AG08396 (cell line): ENCODE measurements at regions not wholly inside any gene's neighbourhood (a gene's known extent, or its start where the extent isn't known, plus 50 kb on each side); places are given as distances from the start of the nearest gene placed in this dataset.

Experiments
- DNase-seq: peaks from one replicate; pipeline ENCODE4 v3.0.0; 2012; ENCODE audit warnings: low spot score, mixed read lengths

GRCh38 chr6:154561750-154562149, 51.3 kb upstream of the CNKSR3 start:
- DNase-seq, result no peak

GRCh38 chr6:154565331-154565730, 54.8 kb upstream of the CNKSR3 start:
- no peak for DNase-seq

- DNase-seq, result no peak
Measured at GRCh38 chr6:154566866-154567265, 56.4 kb upstream of the CNKSR3 start.

GRCh38 chr6:154567695-154568220, 57.3 kb upstream of the CNKSR3 start:
- no peak for DNase-seq

- DNase-seq, result no peak
Measured at GRCh38 chr6:154569156-154569862, 58.8 kb upstream of the CNKSR3 start.

- DNase-seq, result no peak
Measured at GRCh38 chr6:154570505-154570904, 60.0 kb upstream of the CNKSR3 start.

- no peak for DNase-seq
Measured at GRCh38 chr6:154572556-154572955, 62.1 kb upstream of the CNKSR3 start.

GRCh38 chr6:154578004-154578559, 67.6 kb upstream of the CNKSR3 start:
- no peak for DNase-seq

GRCh38 chr6:154579046-154579445, 68.6 kb upstream of the CNKSR3 start:
- DNase-seq, result no peak

GRCh38 chr6:154579485-154579884, 69.0 kb upstream of the CNKSR3 start:
- DNase-seq, result no peak

GRCh38 chr6:154580397-154581135, 70.1 kb upstream of the CNKSR3 start:
- DNase-seq, result no peak

GRCh38 chr6:154582696-154583095, 72.2 kb upstream of the CNKSR3 start:
- DNase-seq, result no peak

- DNase-seq, result no peak
Measured at GRCh38 chr6:154583546-154584188, 73.2 kb upstream of the CNKSR3 start.

GRCh38 chr6:154590756-154591155, 80.3 kb upstream of the CNKSR3 start:
- no peak for DNase-seq

- no peak for DNase-seq
Measured at GRCh38 chr6:154591234-154591633, 80.7 kb upstream of the CNKSR3 start.

GRCh38 chr6:154592199-154592860, 81.8 kb upstream of the CNKSR3 start:
- no peak for DNase-seq

- no peak for DNase-seq
Measured at GRCh38 chr6:154593122-154593521, 82.6 kb upstream of the CNKSR3 start.

- DNase-seq, result no peak
Measured at GRCh38 chr6:154594496-154595198, 84.2 kb upstream of the CNKSR3 start.

GRCh38 chr6:154595538-154595937, 85.1 kb upstream of the CNKSR3 start:
- DNase-seq, result no peak

GRCh38 chr6:154596009-154596408, 85.5 kb upstream of the CNKSR3 start:
- no peak for DNase-seq

- DNase-seq, result no peak
Measured at GRCh38 chr6:154596701-154597100, 86.2 kb upstream of the CNKSR3 start.
